Upper lobe of left lung (tissue), 4 donors: ENCODE measurements at regions not wholly inside any gene's neighbourhood (a gene's known extent, or its start where the extent isn't known, plus 50 kb on each side); places are given as distances from the start of the nearest gene placed in this dataset.

Source experiments
- POLR2AphosphoS5 ChIP-seq, 2 donors: sonication (generic); formaldehyde crosslinking; IDR thresholded peaks; one replicate each; pipeline ENCODE4 v1.5.1; 2017; ENCODE audit warnings: antibody characterized with exemption in 2 of 2
- TF ChIP-seq, protein P1 (sequence below), 6 experiments: fragments of 450-650 bp in 4 of 6; fragments of 200-600 bp in 2 of 6; sonication (generic) in 2 of 6; IDR thresholded peaks; one replicate each; pipeline ENCODE4 v1.5.1; 2016 to 2019; ENCODE audit warnings: antibody characterized with exemption in 6 of 6

- TF ChIP-seq, protein P1, sequence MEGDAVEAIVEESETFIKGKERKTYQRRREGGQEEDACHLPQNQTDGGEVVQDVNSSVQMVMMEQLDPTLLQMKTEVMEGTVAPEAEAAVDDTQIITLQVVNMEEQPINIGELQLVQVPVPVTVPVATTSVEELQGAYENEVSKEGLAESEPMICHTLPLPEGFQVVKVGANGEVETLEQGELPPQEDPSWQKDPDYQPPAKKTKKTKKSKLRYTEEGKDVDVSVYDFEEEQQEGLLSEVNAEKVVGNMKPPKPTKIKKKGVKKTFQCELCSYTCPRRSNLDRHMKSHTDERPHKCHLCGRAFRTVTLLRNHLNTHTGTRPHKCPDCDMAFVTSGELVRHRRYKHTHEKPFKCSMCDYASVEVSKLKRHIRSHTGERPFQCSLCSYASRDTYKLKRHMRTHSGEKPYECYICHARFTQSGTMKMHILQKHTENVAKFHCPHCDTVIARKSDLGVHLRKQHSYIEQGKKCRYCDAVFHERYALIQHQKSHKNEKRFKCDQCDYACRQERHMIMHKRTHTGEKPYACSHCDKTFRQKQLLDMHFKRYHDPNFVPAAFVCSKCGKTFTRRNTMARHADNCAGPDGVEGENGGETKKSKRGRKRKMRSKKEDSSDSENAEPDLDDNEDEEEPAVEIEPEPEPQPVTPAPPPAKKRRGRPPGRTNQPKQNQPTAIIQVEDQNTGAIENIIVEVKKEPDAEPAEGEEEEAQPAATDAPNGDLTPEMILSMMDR (IDR thresholded peaks at IDR 0.05): no peak
- TF ChIP-seq POLR2AphosphoS5 (IDR thresholded peaks at IDR 0.05): no peak
These were observed 160.5 kb downstream of the SEMA6D start for GRCh38 chr15:47877836-47878235.
